Erythroblast (primary cell): ENCODE measurements at regions not wholly inside any gene's neighbourhood (a gene's known extent, or its start where the extent isn't known, plus 50 kb on each side); places are given as distances from the start of the nearest gene placed in this dataset.

Experiments used
- GATA1 ChIP-seq: IDR thresholded peaks from 2 replicates; pipeline ENCODE4 v1.6.1; 2011; ENCODE audit warnings: low read depth, mild to moderate bottlenecking, control low read depth, low read length, moderate library complexity
- POLR2A ChIP-seq: IDR thresholded peaks from 2 replicates; pipeline ENCODE4 v1.6.1; 2011; ENCODE audit warnings: mild to moderate bottlenecking, low read length

- no peak for TF ChIP-seq POLR2A
- TF ChIP-seq GATA1, result no peak
Observed at GRCh38 chr5:14061106-14061505, 82.0 kb upstream of the TRIO start.
